Progenitor cell of endocrine pancreas (in vitro differentiated cells): ENCODE measurements at regions not wholly inside any gene's neighbourhood (a gene's known extent, or its start where the extent isn't known, plus 50 kb on each side); places are given as distances from the start of the nearest gene placed in this dataset.

Source experiments
- DNase-seq: peaks from one replicate; pipeline ENCODE4 v3.0.0; 2021; ENCODE audit warnings: low spot score; ENCODE audit not compliant: unreplicated experiment
- H3K27ac Mint-ChIP-seq: 2 replicates; pipeline ENCODE4 v1.8.0; 2021; ENCODE audit warnings: mild to moderate bottlenecking, moderate library complexity, mixed read lengths
- H3K27me3 Mint-ChIP-seq: 2 replicates; pipeline ENCODE4 v1.8.0; 2021; ENCODE audit warnings: mixed read lengths
- H3K36me3 Mint-ChIP-seq: 2 replicates; pipeline ENCODE4 v1.8.0; 2022; ENCODE audit warnings: mixed read lengths; ENCODE audit not compliant: insufficient read depth
- H3K4me1 Mint-ChIP-seq: 2 replicates; pipeline ENCODE4 v1.8.0; 2021; ENCODE audit warnings: low read depth, mixed read lengths
- H3K4me3 Mint-ChIP-seq: 2 replicates; pipeline ENCODE4 v1.8.0; 2021; ENCODE audit warnings: low read depth, mild to moderate bottlenecking, moderate library complexity, mixed read lengths
- H3K9me3 Mint-ChIP-seq: 2 replicates; pipeline ENCODE4 v1.8.0; 2021; ENCODE audit warnings: low read depth, mixed read lengths
- CTCF ChIP-seq: fragments of 200-600 bp; sonication (generic); IDR thresholded peaks from one replicate; pipeline ENCODE4 v1.5.0; 2021; ENCODE audit warnings: antibody characterized with exemption, mild to moderate bottlenecking; ENCODE audit not compliant: unreplicated experiment

GRCh38 chr6:133644548-133644891 is 244.4 kb upstream of the TCF21 start:
- Mint-ChIP-seq H3K36me3 (no peaks in the 10 kb centered on the region), H3K4me1 (peaks cover 20% of the 10 kb centered on the region), H3K9me3 (no peaks in the 10 kb centered on the region), H3K4me3 (no peak overlapping the region), H3K27ac (no peak overlapping the region), H3K27me3 (no peaks in the 10 kb centered on the region)
- TF ChIP-seq CTCF: no peak
- DNase-seq: no peak

GRCh38 chr6:133644892-133645619 is 243.9 kb upstream of the TCF21 start:
- Mint-ChIP-seq H3K4me1 (peaks cover 20% of the 10 kb centered on the region), H3K27ac (no peak overlapping the region), H3K27me3 (no peaks in the 10 kb centered on the region), H3K4me3 (no peak overlapping the region), H3K9me3 (no peaks in the 10 kb centered on the region), H3K36me3 (no peaks in the 10 kb centered on the region)
- DNase-seq: no peak
- TF ChIP-seq CTCF: no peak

GRCh38 chr6:133645966-133646740 is 242.8 kb upstream of the TCF21 start:
- no peaks in the 10 kb centered on the region for H3K27me3 Mint-ChIP-seq
- H3K4me1 Mint-ChIP-seq: peaks cover 20% of the 10 kb centered on the region
- no peak overlapping the region for H3K27ac Mint-ChIP-seq
- no peaks in the 10 kb centered on the region for H3K9me3 Mint-ChIP-seq
- TF ChIP-seq CTCF: no peak
- H3K36me3 Mint-ChIP-seq: no peaks in the 10 kb centered on the region
- DNase-seq: no peak
- H3K4me3 Mint-ChIP-seq: no peak overlapping the region

GRCh38 chr6:133648581-133648980 is 240.3 kb upstream of the TCF21 start:
- Mint-ChIP-seq H3K27me3 (no peaks in the 10 kb centered on the region), H3K4me3 (no peak overlapping the region), H3K36me3 (no peaks in the 10 kb centered on the region), H3K27ac (no peak overlapping the region), H3K9me3 (no peaks in the 10 kb centered on the region), H3K4me1 (peaks cover 20% of the 10 kb centered on the region)
- TF ChIP-seq CTCF: no peak
- no peak for DNase-seq

- Mint-ChIP-seq H3K27me3 (no peaks in the 10 kb centered on the region), H3K9me3 (no peaks in the 10 kb centered on the region), H3K36me3 (no peaks in the 10 kb centered on the region), H3K4me1 (no peaks in the 10 kb centered on the region), H3K4me3 (no peak overlapping the region), H3K27ac (no peak overlapping the region)
- DNase-seq: no peak
- TF ChIP-seq CTCF: no peak
These were observed 217.5 kb upstream of the TCF21 start for GRCh38 chr6:133671376-133671775.
